NT2/D1 (cell line): ENCODE measurements at regions not wholly inside any gene's neighbourhood (a gene's known extent, or its start where the extent isn't known, plus 50 kb on each side); places are given as distances from the start of the nearest gene placed in this dataset.

ENCODE experiments used
- SUZ12 ChIP-seq: IDR thresholded peaks from 2 replicates; pipeline ENCODE4 v1.6.1; 2011; ENCODE audit not compliant: insufficient read length, insufficient read depth; ENCODE audit errors: extremely low read depth
- YY1 ChIP-seq: IDR thresholded peaks from 2 replicates; pipeline ENCODE4 v1.6.1; 2011; ENCODE audit not compliant: insufficient read length, insufficient read depth
- ZNF274 ChIP-seq: IDR thresholded peaks from 2 replicates; pipeline ENCODE4 v1.6.1; 2011; ENCODE audit warnings: mild to moderate bottlenecking, low read depth, low read length

DNA sequence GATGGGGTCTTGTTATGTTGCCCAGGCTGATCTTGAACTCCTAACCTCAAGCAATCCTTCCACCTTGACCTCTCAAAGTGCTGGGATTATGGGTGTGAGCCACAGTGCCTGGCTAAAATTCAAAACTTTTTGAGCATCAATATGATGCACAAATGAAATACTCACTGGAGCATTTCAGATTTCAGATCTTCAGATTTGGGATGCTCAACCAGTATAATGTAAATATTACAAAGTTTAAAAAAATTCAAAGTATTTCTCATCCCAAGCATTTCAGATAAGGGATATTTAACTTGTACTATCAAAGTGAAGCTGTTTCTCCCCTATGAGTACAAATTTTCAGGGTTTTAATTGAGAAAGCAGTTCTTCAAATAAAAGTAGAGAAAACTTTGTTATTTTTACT, 164.1 kb upstream of the CCDC68 start:
- TF ChIP-seq ZNF274 (no peak), YY1 (no peak), SUZ12 (no peak)
